ENCODE measurements at regions not wholly inside any gene's neighbourhood (a gene's known extent, or its start where the extent isn't known, plus 50 kb on each side); places are given as distances from the start of the nearest gene placed in this dataset.
"Not testable (repeated sequence)": the region's sequence is repeated elsewhere in the genome, so short reads cannot be mapped to it uniquely, and the experiment has no call there.

GRCh38 chr15:96187341-96188305 lies 142.9 kb upstream of the NR2F2 start:
- intact Hi-C loops (cut with DNase I; ENCODE audit: low total_unique reads) = no loop called here
- DNase-seq = no peak
- no peaks in the 10 kb centered on the region for H3K9me3 ChIP-seq
- TF ChIP-seq, protein P1, sequence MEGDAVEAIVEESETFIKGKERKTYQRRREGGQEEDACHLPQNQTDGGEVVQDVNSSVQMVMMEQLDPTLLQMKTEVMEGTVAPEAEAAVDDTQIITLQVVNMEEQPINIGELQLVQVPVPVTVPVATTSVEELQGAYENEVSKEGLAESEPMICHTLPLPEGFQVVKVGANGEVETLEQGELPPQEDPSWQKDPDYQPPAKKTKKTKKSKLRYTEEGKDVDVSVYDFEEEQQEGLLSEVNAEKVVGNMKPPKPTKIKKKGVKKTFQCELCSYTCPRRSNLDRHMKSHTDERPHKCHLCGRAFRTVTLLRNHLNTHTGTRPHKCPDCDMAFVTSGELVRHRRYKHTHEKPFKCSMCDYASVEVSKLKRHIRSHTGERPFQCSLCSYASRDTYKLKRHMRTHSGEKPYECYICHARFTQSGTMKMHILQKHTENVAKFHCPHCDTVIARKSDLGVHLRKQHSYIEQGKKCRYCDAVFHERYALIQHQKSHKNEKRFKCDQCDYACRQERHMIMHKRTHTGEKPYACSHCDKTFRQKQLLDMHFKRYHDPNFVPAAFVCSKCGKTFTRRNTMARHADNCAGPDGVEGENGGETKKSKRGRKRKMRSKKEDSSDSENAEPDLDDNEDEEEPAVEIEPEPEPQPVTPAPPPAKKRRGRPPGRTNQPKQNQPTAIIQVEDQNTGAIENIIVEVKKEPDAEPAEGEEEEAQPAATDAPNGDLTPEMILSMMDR (IDR thresholded peaks at IDR 0.05) = no peak
- no peak overlapping the region for H3K4me3 ChIP-seq
- H3K4me1 ChIP-seq = peaks cover 0 to 13% (median 0%) of the 10 kb centered on the region in 4 donors
- H3K27ac ChIP-seq = no peak overlapping the region
- H3K27me3 ChIP-seq = no peaks in the 10 kb centered on the region
- H3K36me3 ChIP-seq = no peaks in the 10 kb centered on the region

- intact Hi-C loops (cut with DNase I; ENCODE audit: low total_unique reads) = no loop called here
- no peak for DNase-seq
- Histone ChIP-seq H3K9me3 (no peaks in the 10 kb centered on the region), H3K27me3 (no peaks in the 10 kb centered on the region), H3K27ac (no peak overlapping the region), H3K4me1 (no peaks in the 10 kb centered on the region), H3K4me3 (no peak overlapping the region), H3K36me3 (peaks cover 0 to 9% (median 0%) of the 10 kb centered on the region in 3 donors)
- TF ChIP-seq, protein P1 (IDR thresholded peaks at IDR 0.05) = no peak
Measured at GRCh38 chr15:96197721-96198120, 132.8 kb upstream of the NR2F2 start.

DNA sequence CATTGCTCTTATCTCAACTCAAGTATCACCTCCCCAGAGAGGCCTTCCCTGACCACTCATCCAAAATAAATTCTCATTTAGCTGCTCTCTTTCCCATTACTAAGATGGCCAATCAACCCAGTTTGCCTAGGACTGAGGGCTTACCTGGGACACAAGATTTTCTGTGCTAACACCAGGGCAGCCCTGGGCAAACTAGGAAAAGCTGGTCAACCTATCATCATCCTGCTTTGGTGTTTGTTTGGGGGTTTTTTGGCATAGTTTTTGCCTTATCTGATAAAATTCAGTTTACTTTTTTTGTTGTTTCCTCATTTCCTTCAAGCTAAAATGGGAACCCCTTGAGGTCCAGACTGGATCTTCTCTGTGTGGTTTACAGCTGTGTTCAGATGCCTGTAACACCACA lies 131.4 kb upstream of the NR2F2 start:
- intact Hi-C loops (cut with DNase I; ENCODE audit: low total_unique reads) = no loop called here
- H3K27me3 ChIP-seq = no peaks in the 10 kb centered on the region
- TF ChIP-seq, protein P1 (IDR thresholded peaks at IDR 0.05) = no peak
- no peaks in the 10 kb centered on the region for H3K4me1 ChIP-seq
- no peaks in the 10 kb centered on the region for H3K9me3 ChIP-seq
- no peak overlapping the region for H3K4me3 ChIP-seq
- DNase-seq = no peak
- H3K36me3 ChIP-seq = peaks cover 0 to 9% (median 0%) of the 10 kb centered on the region in 3 donors
- H3K27ac ChIP-seq = no peak overlapping the region

- Histone ChIP-seq H3K36me3 (peaks cover 0 to 9% (median 0%) of the 10 kb centered on the region in 3 donors), H3K4me3 (no peak overlapping the region), H3K4me1 (no peaks in the 10 kb centered on the region), H3K27ac (no peak overlapping the region), H3K9me3 (no peaks in the 10 kb centered on the region), H3K27me3 (no peaks in the 10 kb centered on the region)
- intact Hi-C loops (cut with DNase I; ENCODE audit: low total_unique reads) = no loop called here
- no peak for DNase-seq
- TF ChIP-seq, protein P1 (IDR thresholded peaks at IDR 0.05) = no peak
Measured at GRCh38 chr15:96200357-96200967, 130.0 kb upstream of the NR2F2 start.

DNA sequence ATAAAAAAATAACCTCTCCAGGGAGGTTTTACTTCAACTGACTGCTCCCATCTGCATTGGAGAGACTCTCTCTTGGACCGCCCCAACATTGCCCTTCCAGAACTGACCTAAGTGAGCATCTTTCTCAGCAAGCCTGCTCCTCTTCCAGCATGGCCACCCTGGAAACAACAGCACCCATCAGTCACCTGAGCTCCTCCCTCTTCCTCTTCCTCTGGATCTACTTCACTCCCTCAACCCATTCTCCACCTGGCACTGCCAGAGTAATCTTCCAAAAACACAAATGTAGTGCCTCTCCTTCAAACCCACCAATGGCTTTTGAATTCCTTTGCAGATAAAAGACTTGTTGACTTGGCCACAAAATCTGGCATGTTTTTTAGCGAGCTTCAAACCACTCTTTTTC lies 128.8 kb upstream of the NR2F2 start:
- Histone ChIP-seq H3K9me3 (no peaks in the 10 kb centered on the region), H3K36me3 (peaks cover 0 to 9% (median 0%) of the 10 kb centered on the region in 3 donors), H3K27ac (no peak overlapping the region), H3K4me3 (no peak overlapping the region), H3K4me1 (no peaks in the 10 kb centered on the region), H3K27me3 (no peaks in the 10 kb centered on the region)
- TF ChIP-seq, protein P1 (IDR thresholded peaks at IDR 0.05) = no peak
- intact Hi-C loops (cut with DNase I; ENCODE audit: low total_unique reads) = no loop called here
- no peak for DNase-seq

DNA sequence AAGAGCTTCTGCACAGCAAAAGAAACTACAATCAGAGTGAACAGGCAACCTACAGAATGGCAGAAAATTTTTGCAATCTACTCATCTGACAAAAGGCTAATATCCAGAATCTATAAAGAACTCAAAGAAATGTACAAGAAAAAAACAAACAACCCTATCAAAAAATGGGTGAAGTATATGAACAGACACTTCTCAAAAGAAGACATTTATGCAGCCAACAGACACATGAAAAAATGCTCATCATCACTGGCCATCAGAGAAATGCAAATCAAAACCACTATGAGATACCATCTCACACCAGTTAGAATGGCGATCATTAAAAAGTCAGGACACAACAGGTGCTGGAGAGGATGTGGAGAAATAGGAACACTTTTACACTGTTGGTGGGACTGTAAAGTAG lies 124.9 kb upstream of the NR2F2 start:
- DNase-seq; H3K4me1 ChIP-seq; H3K27ac ChIP-seq; H3K9me3 ChIP-seq; H3K27me3 ChIP-seq; intact Hi-C loops (cut with DNase I; ENCODE audit: low total_unique reads); H3K4me3 ChIP-seq; H3K36me3 ChIP-seq: not testable (repeated sequence)
